ENCODE measurements at regions not wholly inside any gene's neighbourhood (a gene's known extent, or its start where the extent isn't known, plus 50 kb on each side); places are given as distances from the start of the nearest gene placed in this dataset.
"Not testable (repeated sequence)": the region's sequence is repeated elsewhere in the genome, so short reads cannot be mapped to it uniquely, and the experiment has no call there.

DNA sequence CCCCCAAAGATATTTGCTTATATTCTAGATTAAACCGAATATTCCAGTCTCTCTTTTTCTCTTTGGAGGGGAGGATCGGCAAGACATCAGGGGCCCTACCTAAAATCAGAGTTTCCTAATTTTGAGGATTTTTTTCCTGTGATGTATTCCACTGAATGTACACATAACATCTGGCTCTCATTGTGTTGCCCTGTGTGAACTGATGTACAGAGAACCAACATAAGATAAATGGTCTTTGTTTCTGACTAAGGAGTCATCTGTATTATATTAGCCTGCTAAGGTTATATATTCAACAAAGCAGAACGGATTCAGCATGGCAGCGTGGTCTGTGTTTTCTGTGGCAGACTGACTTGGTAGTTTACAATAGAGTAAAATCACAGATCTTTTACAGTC is 114.8 kb upstream of the NCAM2 start:
- no peak overlapping the region for H3K4me3 ChIP-seq (ENCODE audit: low read depth, low read length)
- TF ChIP-seq, protein P1, sequence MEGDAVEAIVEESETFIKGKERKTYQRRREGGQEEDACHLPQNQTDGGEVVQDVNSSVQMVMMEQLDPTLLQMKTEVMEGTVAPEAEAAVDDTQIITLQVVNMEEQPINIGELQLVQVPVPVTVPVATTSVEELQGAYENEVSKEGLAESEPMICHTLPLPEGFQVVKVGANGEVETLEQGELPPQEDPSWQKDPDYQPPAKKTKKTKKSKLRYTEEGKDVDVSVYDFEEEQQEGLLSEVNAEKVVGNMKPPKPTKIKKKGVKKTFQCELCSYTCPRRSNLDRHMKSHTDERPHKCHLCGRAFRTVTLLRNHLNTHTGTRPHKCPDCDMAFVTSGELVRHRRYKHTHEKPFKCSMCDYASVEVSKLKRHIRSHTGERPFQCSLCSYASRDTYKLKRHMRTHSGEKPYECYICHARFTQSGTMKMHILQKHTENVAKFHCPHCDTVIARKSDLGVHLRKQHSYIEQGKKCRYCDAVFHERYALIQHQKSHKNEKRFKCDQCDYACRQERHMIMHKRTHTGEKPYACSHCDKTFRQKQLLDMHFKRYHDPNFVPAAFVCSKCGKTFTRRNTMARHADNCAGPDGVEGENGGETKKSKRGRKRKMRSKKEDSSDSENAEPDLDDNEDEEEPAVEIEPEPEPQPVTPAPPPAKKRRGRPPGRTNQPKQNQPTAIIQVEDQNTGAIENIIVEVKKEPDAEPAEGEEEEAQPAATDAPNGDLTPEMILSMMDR (IDR thresholded peaks at IDR 0.05; ENCODE audit: low read depth, low read length) = no peak
- TF ChIP-seq POLR2A (IDR thresholded peaks at IDR 0.05; ENCODE audit: extremely low read depth, insufficient read length) (no peak), MYC (IDR thresholded peaks at IDR 0.05; ENCODE audit: low read depth, low read length) (no peak)
- TF ChIP-seq, protein P2, sequence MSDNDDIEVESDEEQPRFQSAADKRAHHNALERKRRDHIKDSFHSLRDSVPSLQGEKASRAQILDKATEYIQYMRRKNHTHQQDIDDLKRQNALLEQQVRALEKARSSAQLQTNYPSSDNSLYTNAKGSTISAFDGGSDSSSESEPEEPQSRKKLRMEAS (IDR thresholded peaks at IDR 0.05; ENCODE audit: low read depth, low read length) = no peak
- DNase-seq (ENCODE audit: low read depth) = no peak

DNA sequence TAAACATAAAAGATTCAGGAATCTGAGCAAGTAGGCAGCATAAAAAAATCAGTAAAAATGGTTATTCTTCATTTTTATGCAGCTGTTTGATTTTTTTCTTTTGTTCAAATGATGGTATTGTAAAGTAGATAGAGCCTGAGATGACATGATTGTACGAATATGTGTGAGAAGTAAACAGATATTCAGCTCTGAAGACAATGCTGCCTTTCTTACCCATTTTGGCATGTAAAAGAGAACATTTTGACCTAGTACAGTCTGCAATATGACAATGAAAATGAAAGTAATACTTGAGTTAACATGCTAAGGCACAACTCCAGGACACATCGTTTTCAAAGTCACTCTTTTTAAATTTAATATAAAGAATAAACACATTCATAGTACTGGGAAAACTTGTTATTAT is 95.7 kb upstream of the NCAM2 start:
- no peak overlapping the region for H3K4me3 ChIP-seq (ENCODE audit: low read depth, low read length)
- no peak for DNase-seq (ENCODE audit: low read depth)
- TF ChIP-seq POLR2A (IDR thresholded peaks at IDR 0.05; ENCODE audit: extremely low read depth, insufficient read length) (no peak), MYC (IDR thresholded peaks at IDR 0.05; ENCODE audit: low read depth, low read length) (no peak)
- TF ChIP-seq, protein P2 (IDR thresholded peaks at IDR 0.05; ENCODE audit: low read depth, low read length) = no peak
- TF ChIP-seq, protein P1 (IDR thresholded peaks at IDR 0.05; ENCODE audit: low read depth, low read length) = no peak

DNA sequence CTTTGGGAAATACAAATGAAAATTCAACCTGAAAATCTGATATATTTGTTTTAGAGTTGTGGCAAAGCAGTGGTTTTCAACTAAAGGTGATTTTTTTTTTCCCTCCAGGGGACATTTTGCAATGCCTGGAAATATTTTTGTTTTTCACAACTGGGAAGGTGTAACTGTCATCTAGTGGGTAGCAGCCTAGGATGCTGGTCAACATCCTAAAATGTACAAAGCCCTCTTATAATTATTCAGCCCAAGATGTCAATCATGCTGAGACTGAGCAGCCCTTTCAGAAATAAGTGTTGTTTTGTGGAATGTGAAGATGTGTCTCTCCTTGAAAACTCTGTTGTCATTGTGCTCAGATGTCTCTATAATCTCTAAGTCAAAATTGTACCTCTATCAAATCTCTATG is 95.2 kb upstream of the NCAM2 start:
- H3K4me3 ChIP-seq (ENCODE audit: low read depth, low read length) = no peak overlapping the region
- TF ChIP-seq, protein P2 (IDR thresholded peaks at IDR 0.05; ENCODE audit: low read depth, low read length) = no peak
- TF ChIP-seq, protein P1 (IDR thresholded peaks at IDR 0.05; ENCODE audit: low read depth, low read length) = no peak
- TF ChIP-seq POLR2A (IDR thresholded peaks at IDR 0.05; ENCODE audit: extremely low read depth, insufficient read length) (no peak), MYC (IDR thresholded peaks at IDR 0.05; ENCODE audit: low read depth, low read length) (no peak)
- no peak for DNase-seq (ENCODE audit: low read depth)

DNA sequence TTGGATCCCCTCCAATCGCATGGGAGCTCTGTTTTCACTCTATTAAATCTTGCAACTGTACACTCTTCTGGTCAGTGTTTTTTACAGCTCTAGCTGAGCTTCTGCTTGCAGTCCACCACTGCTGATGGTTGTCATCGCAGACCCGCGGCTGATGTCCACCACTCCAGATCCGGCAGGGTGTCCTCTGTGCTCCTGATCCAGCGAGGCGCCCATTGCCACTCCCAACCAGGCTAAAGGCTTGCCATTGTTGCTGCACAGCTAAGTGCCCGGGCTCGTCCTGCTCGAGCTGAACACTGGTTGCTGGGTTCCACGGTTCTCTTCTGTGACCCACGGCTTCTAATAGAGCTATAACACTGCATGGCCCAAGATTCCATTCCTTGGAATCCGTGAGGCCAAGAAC is 70.7 kb upstream of the NCAM2 start:
- not testable (repeated sequence) for H3K4me3 ChIP-seq (ENCODE audit: low read depth, low read length); DNase-seq (ENCODE audit: low read depth)

DNA sequence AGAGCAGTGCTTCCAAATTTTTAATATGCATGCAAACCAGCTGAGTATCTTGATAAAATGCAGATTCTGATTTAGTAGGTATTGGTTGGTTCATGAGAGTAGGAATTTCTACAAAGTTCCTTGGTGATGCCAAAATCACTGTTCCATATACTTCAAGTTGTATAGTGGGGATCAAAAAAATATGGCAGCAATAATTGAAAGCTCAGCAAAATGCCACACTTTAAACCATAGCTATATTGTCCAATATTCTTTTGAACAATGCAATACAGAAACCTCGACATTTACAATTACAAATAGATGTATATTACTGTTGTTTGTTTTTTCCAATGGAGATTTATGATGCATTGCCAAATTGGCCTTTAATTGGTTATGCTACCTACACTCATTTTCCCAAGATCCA is 55.7 kb upstream of the NCAM2 start:
- TF ChIP-seq MYC (IDR thresholded peaks at IDR 0.05; ENCODE audit: low read depth, low read length) (no peak), POLR2A (IDR thresholded peaks at IDR 0.05; ENCODE audit: extremely low read depth, insufficient read length) (no peak)
- TF ChIP-seq, protein P2 (IDR thresholded peaks at IDR 0.05; ENCODE audit: low read depth, low read length) = no peak
- TF ChIP-seq, protein P1 (IDR thresholded peaks at IDR 0.05; ENCODE audit: low read depth, low read length) = no peak

DNA sequence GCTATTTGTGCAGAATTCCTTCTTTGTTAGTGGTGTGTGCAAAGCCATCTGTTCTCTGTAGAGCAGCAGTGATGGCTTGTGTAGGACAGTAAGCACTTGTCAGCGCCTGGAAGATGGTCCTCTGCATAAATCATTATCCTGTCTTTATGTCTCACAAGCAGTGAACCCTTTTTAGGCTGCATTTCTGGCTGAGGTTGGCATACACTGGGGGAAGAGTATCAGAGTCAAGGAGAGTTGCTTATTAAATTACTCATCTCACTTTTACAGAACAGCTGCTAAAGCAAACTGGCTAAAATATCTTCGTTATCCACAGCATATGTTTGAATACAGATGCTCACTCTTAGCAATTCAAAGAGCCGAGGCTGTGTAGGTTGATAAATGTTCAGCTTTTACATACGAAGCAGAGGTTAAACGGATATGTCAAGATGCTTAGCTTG is 54.6 kb upstream of the NCAM2 start:
- H3K4me3 ChIP-seq (ENCODE audit: low read depth, low read length) = no peak overlapping the region
- DNase-seq (ENCODE audit: low read depth) = no peak
- TF ChIP-seq, protein P1 (IDR thresholded peaks at IDR 0.05; ENCODE audit: low read depth, low read length) = no peak
- TF ChIP-seq, protein P2 (IDR thresholded peaks at IDR 0.05; ENCODE audit: low read depth, low read length) = no peak
- TF ChIP-seq MYC (IDR thresholded peaks at IDR 0.05; ENCODE audit: low read depth, low read length) (no peak), POLR2A (IDR thresholded peaks at IDR 0.05; ENCODE audit: extremely low read depth, insufficient read length) (no peak)

More for the DNA sequence above, 55.7 kb upstream of the NCAM2 start:
- no peak for DNase-seq (ENCODE audit: low read depth)
- H3K4me3 ChIP-seq (ENCODE audit: low read depth, low read length) = no peak overlapping the region
